ENCODE measurements at regions not wholly inside any gene's neighbourhood (a gene's known extent, or its start where the extent isn't known, plus 50 kb on each side); places are given as distances from the start of the nearest gene placed in this dataset.

GRCh38 chr16:86080982-86081381, 182.0 kb downstream of the IRF8 start:
- TF ChIP-seq CTCF (IDR thresholded peaks at IDR 0.05) (no peak), POLR2A (IDR thresholded peaks at IDR 0.05) (no peak)
